ENCODE measurements at regions not wholly inside any gene's neighbourhood (a gene's known extent, or its start where the extent isn't known, plus 50 kb on each side); places are given as distances from the start of the nearest gene placed in this dataset.

DNA sequence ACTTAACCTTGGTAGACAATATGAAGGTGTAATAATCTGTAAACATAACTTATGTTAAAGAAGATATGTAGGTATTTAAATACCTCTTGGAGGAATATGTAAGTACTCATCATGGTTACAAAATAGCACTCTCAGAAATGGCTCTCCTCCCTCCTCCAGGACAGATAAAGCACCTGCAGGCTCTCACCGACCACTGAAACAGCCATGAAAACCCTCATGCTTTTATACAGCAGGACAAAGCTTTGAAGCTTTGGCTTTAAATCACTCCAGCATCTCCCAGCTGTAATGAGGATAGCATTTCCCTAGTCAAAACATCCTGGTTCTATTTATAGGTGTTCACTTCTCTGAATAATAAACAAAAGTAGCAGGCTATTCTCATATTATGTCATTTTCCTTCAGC lies 69.1 kb upstream of the PMFBP1 start:
- Mint-ChIP-seq H3K27ac (ENCODE audit: low read depth) (no peak overlapping the region), H3K4me1 (no peaks in the 10 kb centered on the region), H3K9me3 (no peaks in the 10 kb centered on the region), H3K27me3 (no peaks in the 10 kb centered on the region), H3K4me3 (no peak overlapping the region), H3K36me3 (ENCODE audit: insufficient read depth) (no peaks in the 10 kb centered on the region)
- no peak for DNase-seq (ENCODE audit: low spot score in 2 of 2)
- no peak for ATAC-seq (replicated peaks; ENCODE audit: extremely low read depth, poor library complexity, severe bottlenecking)

DNA sequence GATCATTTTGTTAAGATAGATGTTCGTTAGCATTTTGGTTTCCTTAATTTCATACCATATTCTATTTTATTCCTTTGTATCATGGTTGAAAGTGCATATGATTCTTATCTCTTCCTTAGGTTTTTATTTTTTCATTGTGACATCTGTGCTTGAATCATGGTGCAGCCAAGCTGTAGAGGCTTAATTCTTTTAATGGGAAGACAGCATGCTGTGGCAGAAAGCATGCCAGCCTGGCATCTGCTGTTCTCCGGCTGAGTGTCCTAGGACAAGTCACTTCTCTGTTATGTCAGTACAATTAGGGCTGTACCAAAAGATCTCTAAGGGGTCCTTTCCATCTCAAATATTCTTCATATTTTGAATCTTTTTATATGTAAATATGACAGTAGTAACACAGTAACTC lies 68.5 kb upstream of the PMFBP1 start:
- H3K4me1 Mint-ChIP-seq = no peaks in the 10 kb centered on the region
- H3K27ac Mint-ChIP-seq (ENCODE audit: low read depth) = no peak overlapping the region
- ATAC-seq (replicated peaks; ENCODE audit: extremely low read depth, poor library complexity, severe bottlenecking) (no peak), DNase-seq (ENCODE audit: low spot score in 2 of 2) (no peak)
- no peaks in the 10 kb centered on the region for H3K27me3 Mint-ChIP-seq
- H3K9me3 Mint-ChIP-seq = no peaks in the 10 kb centered on the region
- H3K4me3 Mint-ChIP-seq = no peak overlapping the region
- no peaks in the 10 kb centered on the region for H3K36me3 Mint-ChIP-seq (ENCODE audit: insufficient read depth)

DNA sequence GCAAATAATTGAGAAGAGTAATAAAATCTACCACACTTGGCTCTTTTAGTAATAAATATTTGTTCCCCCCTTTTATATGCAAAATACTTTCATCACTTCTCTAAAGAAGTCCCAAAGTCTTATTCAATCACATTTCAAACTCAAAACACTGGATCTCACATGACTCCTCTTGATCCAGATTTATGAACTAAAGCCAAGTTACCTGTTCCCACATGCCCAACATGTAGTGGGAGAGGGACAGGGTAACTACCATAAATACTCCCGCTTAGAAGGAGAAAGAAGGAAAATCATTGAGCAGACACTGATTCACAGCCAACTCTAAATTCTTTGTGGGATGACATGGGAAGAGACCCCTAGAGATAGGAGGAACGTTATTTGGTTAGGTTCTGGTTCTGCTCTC lies 64.9 kb upstream of the PMFBP1 start:
- DNase-seq (ENCODE audit: low spot score in 2 of 2) = no peak
- no peaks in the 10 kb centered on the region for H3K4me1 Mint-ChIP-seq
- H3K4me3 Mint-ChIP-seq = no peak overlapping the region
- H3K27me3 Mint-ChIP-seq = no peaks in the 10 kb centered on the region
- no peak overlapping the region for H3K27ac Mint-ChIP-seq (ENCODE audit: low read depth)
- no peaks in the 10 kb centered on the region for H3K9me3 Mint-ChIP-seq
- H3K36me3 Mint-ChIP-seq (ENCODE audit: insufficient read depth) = no peaks in the 10 kb centered on the region
- ATAC-seq (replicated peaks; ENCODE audit: extremely low read depth, poor library complexity, severe bottlenecking) = no peak

DNA sequence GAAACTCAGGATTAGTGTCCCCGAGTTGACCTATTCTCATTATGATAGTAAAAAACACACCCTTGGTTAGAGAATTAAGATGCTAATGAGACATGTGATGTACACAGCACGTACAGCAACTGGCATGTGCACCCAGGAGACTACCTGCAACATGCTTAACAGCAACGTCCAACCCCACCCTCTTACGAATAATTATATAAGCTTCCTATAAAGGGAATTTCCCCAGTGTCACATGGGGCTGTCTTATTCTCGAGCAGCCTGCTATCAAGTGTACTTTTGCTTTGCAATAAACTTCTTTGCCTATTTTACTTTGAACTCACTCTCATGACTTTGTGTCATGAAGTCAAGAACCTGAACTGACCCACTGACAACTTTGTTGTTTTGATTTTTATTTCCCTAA lies 62.4 kb upstream of the PMFBP1 start:
- DNase-seq (ENCODE audit: low spot score in 2 of 2) = no peak
- Mint-ChIP-seq H3K27ac (ENCODE audit: low read depth) (no peak overlapping the region), H3K4me1 (no peaks in the 10 kb centered on the region), H3K36me3 (ENCODE audit: insufficient read depth) (no peaks in the 10 kb centered on the region), H3K9me3 (peaks cover 5% of the 10 kb centered on the region), H3K27me3 (no peaks in the 10 kb centered on the region), H3K4me3 (no peak overlapping the region)
- ATAC-seq (replicated peaks; ENCODE audit: extremely low read depth, poor library complexity, severe bottlenecking) = no peak

DNA sequence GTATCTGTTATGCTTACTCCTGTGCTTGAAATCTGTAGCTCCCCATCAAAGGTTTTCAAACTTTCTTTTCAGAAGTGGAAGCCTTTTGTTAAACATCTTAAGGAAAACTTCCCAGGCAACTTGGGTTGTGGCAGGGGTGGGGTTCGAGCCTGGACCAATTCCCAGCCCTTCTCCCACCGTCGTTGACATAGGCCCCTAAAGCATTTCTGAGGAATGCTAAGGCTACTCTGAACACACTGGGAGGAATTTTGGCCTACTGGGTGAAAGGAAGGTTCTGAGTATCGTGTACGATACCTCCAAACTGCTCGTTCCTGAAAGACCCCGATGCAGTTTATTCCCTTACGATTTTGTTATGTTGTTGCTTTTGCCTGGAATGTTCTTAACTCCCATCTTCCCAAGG lies 56.1 kb upstream of the PMFBP1 start:
- no peaks in the 10 kb centered on the region for H3K4me1 Mint-ChIP-seq
- ATAC-seq (replicated peaks; ENCODE audit: extremely low read depth, poor library complexity, severe bottlenecking) (no peak), DNase-seq (ENCODE audit: low spot score in 2 of 2) (no peak)
- no peaks in the 10 kb centered on the region for H3K27me3 Mint-ChIP-seq
- H3K36me3 Mint-ChIP-seq (ENCODE audit: insufficient read depth) = no peaks in the 10 kb centered on the region
- no peak overlapping the region for H3K27ac Mint-ChIP-seq (ENCODE audit: low read depth)
- H3K9me3 Mint-ChIP-seq = peaks cover 5% of the 10 kb centered on the region
- H3K4me3 Mint-ChIP-seq = no peak overlapping the region

DNA sequence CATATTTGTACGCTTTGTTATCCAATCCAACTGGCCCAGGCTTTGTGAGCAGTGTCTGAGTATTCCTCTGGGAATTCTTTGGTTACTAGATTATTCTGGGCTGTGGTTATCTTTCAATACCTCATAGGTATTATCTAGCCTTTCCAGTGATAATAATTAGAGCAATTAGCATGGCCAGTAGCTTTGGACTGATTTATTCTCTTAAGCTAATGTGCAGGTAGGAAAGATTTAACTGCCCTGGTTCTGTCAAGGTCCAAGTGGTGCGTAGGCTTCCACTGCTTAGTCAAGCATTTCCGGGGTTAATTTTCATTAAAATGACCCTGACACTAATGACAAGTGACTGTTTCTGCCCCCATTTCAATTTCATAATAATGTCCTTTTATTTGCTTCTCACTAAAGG lies 54.2 kb upstream of the PMFBP1 start:
- DNase-seq (ENCODE audit: low spot score in 2 of 2) (no peak), ATAC-seq (replicated peaks; ENCODE audit: extremely low read depth, poor library complexity, severe bottlenecking) (no peak)
- no peaks in the 10 kb centered on the region for H3K4me1 Mint-ChIP-seq

DNA sequence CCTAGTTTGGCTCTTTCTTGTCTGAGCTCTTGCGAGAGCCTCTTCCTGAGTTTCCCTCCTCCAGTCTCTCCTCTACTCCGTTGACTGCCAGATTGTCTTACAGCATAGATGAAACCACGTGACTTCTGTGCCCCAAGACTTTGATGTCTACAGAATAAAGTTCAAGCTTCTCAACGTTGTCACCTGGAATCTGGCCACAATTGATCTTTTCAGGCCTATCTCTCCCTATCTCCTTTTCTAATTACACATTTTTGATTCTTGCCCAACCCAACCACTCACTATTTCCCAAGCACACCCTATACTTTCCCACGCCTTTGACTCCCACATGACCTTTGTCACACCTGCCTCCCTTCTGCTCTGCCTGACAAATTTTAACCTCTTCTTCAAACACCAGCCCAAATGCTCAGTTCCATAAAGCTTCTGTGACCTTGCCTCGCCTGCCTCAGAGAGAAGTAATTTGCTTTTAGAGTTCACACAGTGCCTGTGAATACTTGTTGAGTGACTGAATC lies 52.4 kb upstream of the PMFBP1 start:
- no peak overlapping the region for H3K4me3 Mint-ChIP-seq
- H3K4me1 Mint-ChIP-seq = no peaks in the 10 kb centered on the region
- ATAC-seq (replicated peaks; ENCODE audit: extremely low read depth, poor library complexity, severe bottlenecking) = no peak
- no peak overlapping the region for H3K27ac Mint-ChIP-seq (ENCODE audit: low read depth)
- no peaks in the 10 kb centered on the region for H3K36me3 Mint-ChIP-seq (ENCODE audit: insufficient read depth)
- H3K9me3 Mint-ChIP-seq = no peaks in the 10 kb centered on the region
- H3K27me3 Mint-ChIP-seq = no peaks in the 10 kb centered on the region
- no peak for DNase-seq (ENCODE audit: low spot score in 2 of 2)

More for the DNA sequence above, 54.2 kb upstream of the PMFBP1 start:
- H3K4me3 Mint-ChIP-seq = no peak overlapping the region
- H3K27ac Mint-ChIP-seq (ENCODE audit: low read depth) = no peak overlapping the region
- H3K36me3 Mint-ChIP-seq (ENCODE audit: insufficient read depth) = no peaks in the 10 kb centered on the region
- H3K9me3 Mint-ChIP-seq = peaks cover 5% of the 10 kb centered on the region
- H3K27me3 Mint-ChIP-seq = no peaks in the 10 kb centered on the region

DNA sequence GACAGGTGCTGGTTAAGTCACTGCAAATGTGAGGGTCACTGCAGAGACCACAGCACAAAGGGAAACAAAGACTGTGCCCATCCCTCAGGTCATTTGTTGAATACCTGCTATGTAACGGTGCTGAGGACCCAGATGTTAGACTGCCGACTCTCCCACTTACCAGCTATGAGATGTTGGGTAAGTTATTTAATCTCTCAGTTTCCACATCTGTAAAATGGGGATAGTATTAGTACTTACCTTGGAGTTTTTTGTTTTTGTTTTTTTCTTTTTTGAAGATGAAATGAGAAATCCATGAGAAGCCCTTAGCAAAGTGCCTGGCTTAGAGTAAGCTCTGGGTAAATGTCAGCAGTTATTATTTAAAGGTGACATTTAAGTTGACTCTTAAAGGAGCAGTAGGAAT lies 50.5 kb upstream of the PMFBP1 start:
- Mint-ChIP-seq H3K36me3 (ENCODE audit: insufficient read depth) (no peaks in the 10 kb centered on the region), H3K27me3 (no peaks in the 10 kb centered on the region), H3K9me3 (no peaks in the 10 kb centered on the region)

More for the DNA sequence above, 50.5 kb upstream of the PMFBP1 start:
- DNase-seq (ENCODE audit: low spot score in 2 of 2) (no peak), ATAC-seq (replicated peaks; ENCODE audit: extremely low read depth, poor library complexity, severe bottlenecking) (no peak)
- Mint-ChIP-seq H3K27ac (ENCODE audit: low read depth) (no peak overlapping the region), H3K4me3 (no peak overlapping the region), H3K4me1 (no peaks in the 10 kb centered on the region)
